SIG-M5 treated with dmso at 0.1 percent for 504 hours (cell line): ENCODE measurements at regions not wholly inside any gene's neighbourhood (a gene's known extent, or its start where the extent isn't known, plus 50 kb on each side); places are given as distances from the start of the nearest gene placed in this dataset.

Experiments
- DNase-seq: peaks from one replicate; lab custom pipeline; 2025; ENCODE audit not compliant: unreplicated experiment; lab: John Stamatoyannopoulos, UW

GRCh38 chr2:19559596-19560240 is 201.3 kb upstream of the OSR1 start:
- DNase-seq = no peak

DNA sequence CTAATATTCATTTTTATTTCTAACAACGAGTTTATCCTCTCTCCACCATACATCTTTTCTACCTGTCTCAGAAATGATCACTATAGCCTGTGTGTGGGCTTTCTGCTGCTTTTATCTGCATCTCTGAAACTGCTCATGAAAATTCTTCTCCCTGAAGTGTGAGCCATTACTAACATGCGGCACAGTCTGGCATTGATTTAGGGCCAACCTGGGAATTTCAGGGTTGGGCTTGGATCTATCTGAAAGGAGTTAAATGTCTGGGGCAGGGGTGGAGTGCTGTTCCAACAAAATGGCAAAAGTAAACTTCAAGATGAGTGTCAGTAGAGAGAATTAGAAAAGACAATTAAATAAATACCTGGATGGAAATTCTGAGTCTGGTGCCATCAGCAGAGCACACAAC is 198.2 kb upstream of the OSR1 start:
- DNase-seq = no peak

DNA sequence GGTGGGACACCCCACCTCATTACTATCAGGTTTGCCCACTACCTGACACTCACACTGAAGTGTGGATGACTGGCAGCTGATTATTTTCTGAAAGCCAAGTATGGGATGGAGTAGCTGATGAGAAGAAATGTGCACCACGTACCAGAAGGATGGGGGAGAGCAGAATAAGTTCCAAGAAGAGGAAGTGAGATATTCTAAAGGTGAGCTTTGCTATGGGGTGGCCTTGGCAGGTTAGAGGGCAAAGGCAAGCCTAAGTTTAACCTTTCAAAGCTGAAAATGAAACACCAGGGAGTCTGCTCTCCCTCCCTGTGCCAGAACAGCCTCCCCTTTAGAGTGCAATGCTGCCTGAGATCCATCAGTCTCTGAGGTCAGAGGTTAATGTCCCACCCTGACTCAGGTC is 196.1 kb upstream of the OSR1 start:
- no peak for DNase-seq

- no peak for DNase-seq
These were observed 193.8 kb upstream of the OSR1 start for GRCh38 chr2:19552270-19552669.

DNA sequence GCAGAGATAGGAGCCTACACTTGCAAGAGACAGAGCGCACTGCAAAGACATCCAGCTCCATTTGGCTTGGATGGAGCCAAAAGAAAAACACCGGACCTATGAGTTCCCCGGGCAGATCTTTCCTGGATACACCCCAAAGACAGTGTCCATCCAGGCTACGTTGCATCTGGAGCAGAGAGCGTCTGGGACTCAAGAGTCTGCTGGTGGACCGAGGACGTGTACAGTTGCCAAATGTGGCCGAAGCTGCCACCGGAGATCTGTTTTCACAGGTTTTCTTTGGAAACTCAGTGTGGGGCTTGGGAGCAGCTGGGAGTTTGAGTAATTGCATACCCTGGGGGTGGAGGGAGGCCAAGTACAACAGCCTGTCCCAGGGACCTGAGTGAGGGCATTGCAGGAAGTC is 192.3 kb upstream of the OSR1 start:
- no peak for DNase-seq

DNA sequence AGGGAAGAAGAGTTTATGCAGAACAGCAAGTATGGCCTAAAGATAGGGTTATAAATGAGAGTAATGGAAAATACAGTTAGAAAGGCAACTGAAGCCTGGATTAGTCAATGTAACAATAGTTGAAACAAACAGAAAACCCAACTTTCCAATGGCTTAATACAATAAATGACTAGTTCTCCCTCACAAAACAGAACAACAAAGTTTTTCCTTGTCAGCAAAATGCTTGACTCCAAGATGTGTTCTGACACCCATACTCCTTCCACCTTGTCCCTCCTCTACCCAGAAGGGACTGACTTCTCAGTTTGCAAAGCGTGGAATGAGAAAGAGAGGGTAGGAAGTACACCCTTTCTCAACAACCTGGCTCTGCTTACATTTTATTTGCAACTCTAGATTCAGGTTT is 191.4 kb upstream of the OSR1 start:
- no peak for DNase-seq

DNA sequence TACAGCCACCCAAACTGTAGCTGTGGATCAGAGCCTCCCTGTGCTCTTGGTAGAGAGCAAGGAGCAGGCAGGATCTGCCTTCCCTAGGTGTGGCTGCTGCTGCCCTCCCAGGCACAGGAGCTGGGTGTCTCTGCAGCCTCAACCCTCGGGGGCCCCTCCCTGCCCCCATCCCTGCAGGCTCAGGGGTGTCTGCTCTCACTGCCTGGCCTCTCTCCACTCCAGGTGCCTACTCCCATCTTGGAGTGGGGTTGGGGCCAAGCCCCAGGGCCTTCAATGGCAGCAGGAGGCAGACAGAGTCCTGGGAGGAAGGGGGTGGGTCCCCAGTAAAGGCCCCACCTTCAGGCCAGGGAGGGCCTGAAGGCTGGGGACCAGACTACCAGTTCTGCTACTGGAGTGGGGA is 189.7 kb upstream of the OSR1 start:
- DNase-seq = no peak

DNA sequence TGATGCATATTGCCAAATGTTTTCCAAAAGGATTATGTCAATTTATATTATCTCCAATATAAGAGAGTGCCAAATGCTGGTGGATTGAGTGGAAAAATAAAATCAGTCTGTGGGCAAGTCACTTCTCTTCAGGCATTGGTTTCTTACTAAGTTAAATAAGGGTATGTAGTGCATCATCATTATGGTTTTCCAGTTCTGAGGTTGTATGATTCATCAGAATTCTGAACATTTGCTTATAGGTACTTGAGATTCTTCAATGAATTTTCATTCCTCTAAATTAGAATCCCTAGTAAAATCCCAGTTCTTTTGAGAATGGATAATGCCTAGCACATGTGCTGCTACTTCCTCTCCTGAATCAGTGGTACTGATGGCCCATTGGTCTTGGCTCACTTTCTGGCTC is 188.9 kb upstream of the OSR1 start:
- no peak for DNase-seq

DNA sequence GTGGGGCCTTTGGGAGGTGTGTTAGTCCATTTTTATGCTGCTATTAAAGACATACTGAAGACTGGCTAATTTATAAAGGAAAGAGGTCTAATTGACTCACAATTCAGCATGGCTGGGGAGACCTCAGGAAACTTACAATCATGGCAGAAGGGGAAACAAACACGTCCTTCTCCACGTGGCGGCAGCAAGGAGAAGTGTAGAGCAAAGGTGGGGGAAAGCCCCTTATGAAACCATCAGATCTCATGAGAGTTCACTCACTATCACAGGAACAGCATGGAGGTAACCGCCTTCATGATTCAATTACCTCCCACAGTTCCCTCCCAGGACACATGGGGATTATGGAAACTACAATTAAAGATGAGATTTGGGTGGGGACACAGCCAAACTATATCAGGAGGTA is 187.1 kb upstream of the OSR1 start:
- DNase-seq = no peak

DNA sequence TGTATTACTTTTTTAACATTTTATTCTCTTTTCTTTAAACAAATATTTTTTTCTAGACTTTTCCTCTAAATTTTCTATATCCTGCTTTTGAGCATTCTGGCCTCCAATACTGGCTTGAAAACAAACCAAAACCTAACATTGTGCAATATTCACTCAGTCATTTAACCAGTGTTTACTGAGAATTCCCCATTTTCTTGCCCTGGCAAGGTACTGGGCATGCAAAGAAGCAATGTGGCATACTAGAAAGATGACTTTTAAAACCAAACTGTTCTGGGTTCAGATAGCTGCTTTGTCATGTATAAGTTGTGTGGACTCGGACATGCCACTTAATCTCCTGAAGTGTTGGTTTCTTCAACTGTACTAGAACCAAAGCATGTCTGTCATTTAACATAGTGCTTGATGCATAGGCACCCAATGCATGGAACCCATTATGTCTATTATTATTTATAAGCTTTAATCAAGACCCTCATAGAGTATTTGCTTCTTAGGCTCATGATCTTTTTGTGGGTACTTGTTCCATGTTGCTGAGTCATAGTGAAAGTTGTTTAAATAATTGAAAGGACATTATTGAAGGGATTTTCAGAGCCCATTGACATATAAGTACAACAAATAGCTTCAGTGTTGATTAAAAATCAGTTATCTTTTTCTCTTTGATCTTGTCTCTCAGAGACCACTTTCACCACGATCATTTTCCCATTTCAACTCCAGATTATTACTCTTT is 185.4 kb upstream of the OSR1 start:
- DNase-seq = no peak

DNA sequence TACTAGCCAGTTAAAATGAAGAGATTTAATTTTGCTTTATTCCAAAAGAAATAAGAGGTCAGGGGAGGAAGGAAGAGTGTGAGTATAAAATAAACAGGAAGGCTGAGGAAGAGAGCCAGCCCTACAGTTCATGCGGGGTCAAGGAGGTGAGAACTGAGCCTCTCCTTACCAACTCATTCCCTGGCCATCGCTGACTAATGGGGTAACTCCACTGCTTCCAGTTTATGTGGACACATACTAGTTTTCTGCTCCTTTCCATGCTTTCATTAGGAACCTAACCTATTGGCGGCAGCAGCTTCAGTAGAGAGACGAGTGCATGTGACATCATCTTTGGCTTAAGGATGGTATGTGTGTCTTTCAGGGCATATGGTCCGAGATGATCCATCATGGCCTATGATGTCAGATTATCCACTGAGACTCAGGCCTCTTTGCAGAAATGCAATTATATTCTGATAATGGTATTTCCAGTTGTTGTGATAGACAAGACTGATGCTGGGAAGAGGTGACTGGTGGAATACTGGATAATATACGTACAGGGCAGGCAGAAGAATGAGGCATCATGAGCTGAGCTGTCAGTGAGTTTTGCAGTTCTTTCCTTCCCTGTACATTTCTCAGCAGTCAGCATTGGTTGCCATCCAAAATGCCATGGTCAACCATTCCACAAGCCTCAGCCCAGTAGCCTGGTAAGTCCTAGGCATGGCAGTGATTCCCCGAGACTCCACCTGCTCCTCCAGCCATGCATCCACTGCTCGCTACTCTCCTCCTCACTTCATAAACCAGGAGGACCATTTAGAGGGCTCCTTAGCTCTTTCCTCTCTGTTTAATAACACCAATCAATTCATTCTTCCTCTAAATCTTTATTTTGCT is 184.6 kb upstream of the OSR1 start:
- no peak for DNase-seq

DNA sequence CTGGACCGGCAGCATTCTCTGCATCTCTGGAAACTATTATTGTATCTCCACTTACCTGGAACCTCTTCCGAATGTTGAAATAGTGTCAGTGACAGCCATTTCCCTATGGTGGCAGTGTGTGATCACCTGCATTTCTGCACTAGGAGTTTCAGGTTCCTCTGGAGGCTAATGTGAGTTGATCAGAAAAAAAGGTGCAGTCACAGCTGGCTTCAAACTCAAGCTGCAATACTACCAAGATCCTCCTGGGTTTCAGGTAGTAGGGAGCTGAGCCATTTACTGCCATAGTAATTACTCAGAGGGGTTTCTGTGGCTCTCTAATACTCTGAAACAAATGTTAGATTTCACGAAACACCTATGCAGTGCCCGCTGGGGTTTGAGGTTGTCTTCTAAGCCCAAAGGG is 183.5 kb upstream of the OSR1 start:
- no peak for DNase-seq

- DNase-seq = no peak
These were observed 182.5 kb upstream of the OSR1 start for GRCh38 chr2:19540739-19541525.

GRCh38 chr2:19538411-19538963 is 180.1 kb upstream of the OSR1 start:
- DNase-seq = no peak

GRCh38 chr2:19536136-19536535 is 177.7 kb upstream of the OSR1 start:
- DNase-seq = no peak

DNA sequence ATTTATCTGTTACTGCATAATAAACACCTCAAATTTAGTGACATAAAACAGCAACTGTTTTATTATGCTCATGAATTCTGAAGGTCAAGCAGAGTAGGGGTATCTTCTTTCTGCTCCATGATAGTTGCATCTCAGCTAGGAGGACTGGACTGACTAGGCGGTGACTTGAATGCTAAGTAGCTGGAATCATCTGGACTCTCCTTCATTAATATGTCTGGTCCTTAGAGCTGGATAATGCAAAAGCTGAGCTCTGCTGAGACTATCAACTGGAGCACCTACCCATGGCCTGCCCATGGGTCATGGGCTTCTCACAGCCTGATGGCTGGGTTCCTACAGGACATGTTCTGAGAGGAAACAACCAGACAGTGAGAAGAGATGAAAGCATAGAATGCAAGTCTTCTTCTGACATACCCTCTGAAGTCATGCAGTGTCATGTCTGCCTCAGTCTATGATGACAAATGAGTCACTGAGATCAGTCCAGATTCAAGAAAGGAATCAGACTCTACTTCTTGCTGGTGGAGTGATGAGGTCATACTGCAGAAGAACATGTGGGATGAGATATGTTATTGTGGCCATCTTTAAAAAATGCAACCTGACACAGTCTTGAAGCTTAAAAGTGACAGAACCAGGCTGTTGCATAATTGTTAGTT is 174.2 kb upstream of the OSR1 start:
- no peak for DNase-seq

DNA sequence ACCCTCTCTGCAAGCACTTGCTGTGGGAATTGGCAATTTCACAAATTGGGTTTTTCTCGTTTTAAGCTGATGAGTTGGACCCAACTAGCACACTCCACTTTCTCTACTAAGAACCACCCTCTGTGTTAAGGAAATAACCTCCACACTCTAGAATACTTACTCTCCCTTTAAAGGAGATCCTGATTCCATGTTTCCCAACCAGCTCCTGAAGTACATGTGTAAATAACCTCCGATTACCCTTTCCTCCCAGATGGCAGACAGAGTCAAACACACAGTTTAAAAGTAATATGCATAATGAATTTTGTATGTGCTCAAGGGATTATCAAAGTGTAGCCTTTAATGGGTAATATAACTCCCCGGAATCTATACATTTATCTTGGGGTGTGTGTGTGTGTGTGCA is 171.3 kb upstream of the OSR1 start:
- DNase-seq = no peak

DNA sequence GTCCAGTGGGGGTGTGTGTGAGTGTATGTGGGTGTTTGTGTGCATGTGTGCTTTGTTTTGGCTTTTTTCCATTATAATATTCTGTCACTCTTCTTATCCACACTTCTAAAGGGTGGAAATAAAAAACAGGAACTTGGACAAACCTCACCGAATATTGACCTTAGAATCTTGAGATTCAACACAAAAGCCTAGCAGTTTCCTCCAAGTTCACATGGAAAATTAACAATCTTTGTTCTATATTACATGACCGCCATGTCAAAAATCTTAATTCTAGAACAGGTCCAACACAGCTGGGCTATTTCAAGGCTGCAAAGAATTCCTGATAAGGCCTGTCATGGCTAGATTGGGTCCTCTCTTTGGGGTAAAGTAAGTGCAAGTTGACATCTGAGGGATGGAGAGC is 169.3 kb upstream of the OSR1 start:
- no peak for DNase-seq

DNA sequence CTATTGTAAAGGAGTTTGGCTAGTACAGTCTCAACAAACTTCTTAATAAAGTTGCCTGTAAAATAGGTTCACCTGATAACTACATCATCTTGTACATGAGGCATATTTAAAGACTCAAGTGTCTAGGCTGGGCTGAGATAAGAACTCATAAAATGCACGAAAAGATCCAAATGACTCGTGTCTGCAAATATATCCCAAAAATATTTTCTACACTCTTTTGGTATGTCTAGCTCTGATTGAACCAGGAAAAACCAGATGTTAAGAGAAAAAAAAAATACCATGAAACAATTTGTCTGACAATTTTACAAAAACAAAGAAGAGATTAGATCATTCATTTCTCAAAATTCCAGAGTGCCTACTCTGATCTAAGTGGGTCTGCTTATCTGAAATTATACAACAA is 166.9 kb upstream of the OSR1 start:
- DNase-seq = no peak

DNA sequence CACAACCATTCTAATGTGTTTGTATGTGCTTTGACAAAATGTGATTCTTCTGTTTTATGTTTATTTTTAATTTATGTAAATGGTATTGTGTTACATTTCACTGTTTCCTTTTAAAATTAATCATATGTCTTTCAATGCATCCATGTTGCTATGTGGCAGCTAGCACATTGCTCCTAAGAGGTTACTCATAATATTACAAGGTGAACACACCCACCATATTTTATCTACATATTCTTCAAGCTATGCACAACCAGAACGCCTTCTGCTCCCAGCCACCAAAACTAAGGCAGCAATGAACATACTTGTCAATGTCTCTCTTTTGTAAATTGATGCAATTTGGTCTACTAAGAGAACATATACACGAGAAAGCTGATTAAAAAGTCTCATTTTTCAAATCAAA is 160.6 kb upstream of the OSR1 start:
- no peak for DNase-seq

DNA sequence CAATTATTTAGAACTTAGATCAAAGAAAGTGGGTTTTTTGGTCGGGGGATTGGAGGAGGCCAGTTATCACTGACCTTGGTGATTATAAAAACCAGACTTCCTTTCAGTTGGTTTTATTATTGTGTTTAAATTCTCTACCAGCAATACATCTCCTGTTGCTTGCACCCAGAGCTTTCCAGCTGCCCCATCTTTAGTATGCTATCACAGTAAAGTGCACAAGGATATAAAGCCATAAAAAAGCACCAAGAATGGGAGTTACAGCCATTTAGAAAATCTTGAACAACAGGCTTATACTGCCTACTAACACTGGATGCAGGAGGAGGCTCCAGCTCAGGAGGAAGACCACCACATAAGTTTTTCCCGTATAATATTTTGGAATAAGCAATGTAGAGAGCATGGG is 148.7 kb upstream of the OSR1 start:
- DNase-seq = no peak
